Lower leg skin (tissue), 3 donors: ENCODE measurements at regions not wholly inside any gene's neighbourhood (a gene's known extent, or its start where the extent isn't known, plus 50 kb on each side); places are given as distances from the start of the nearest gene placed in this dataset.

Source experiments
- POLR2A ChIP-seq, 2 donors: fragments of 450-650 bp; IDR thresholded peaks; one replicate each; pipeline ENCODE4 v1.6.1; 2016 to 2017; ENCODE audit warnings: antibody characterized with exemption in 2 of 2, mild to moderate bottlenecking in 1 of 2, moderate library complexity in 1 of 2
- TF ChIP-seq, protein P1 (sequence below), 3 donors: fragments of 450-650 bp; IDR thresholded peaks; one replicate each; pipeline ENCODE4 v1.5.1; 2016; ENCODE audit warnings: antibody characterized with exemption in 3 of 3, mild to moderate bottlenecking in 3 of 3, moderate library complexity in 2 of 3

DNA sequence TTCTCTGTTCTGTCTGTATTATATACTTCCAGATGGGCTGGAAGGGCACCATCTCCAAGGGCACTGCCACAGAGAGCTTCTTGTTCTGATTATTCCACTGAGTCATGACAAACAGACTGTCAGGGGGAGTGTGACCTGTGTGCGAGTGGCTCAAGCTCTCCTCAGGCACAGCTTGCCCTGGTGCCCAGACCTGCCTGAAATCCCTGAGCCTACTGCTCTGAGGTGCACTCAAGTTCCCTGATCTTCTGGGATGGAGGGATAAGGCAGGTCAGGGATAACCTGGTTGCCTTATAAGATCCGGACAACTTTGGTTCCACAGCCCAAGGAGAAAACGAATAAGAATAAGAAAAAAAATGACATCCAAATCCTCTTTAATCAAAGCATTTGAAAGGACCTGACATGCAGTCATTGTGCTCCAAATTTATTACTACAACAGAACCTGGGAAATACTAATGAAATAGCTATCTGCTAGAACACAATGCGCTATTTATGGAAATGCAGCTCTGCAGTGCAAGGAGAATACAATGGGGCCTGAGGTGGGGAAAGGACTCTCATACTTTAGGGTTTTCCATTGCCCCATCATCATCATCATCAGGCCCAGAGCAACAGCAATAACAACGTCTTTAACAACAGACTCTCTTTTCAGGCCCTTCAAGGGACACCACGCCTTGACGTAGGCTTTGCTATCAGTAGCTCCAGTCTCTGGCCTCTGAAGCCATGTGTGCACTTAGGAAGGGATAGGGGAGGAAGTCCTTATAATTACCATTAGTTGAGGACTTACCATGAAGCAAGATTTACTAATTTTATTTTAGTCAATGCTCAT is 217.1 kb upstream of the KIRREL3 start:
- TF ChIP-seq, protein P1, sequence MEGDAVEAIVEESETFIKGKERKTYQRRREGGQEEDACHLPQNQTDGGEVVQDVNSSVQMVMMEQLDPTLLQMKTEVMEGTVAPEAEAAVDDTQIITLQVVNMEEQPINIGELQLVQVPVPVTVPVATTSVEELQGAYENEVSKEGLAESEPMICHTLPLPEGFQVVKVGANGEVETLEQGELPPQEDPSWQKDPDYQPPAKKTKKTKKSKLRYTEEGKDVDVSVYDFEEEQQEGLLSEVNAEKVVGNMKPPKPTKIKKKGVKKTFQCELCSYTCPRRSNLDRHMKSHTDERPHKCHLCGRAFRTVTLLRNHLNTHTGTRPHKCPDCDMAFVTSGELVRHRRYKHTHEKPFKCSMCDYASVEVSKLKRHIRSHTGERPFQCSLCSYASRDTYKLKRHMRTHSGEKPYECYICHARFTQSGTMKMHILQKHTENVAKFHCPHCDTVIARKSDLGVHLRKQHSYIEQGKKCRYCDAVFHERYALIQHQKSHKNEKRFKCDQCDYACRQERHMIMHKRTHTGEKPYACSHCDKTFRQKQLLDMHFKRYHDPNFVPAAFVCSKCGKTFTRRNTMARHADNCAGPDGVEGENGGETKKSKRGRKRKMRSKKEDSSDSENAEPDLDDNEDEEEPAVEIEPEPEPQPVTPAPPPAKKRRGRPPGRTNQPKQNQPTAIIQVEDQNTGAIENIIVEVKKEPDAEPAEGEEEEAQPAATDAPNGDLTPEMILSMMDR (IDR thresholded peaks at IDR 0.05): no peak
- TF ChIP-seq POLR2A (IDR thresholded peaks at IDR 0.05): no peak
